Uterus (tissue), 2 donors: ENCODE measurements at regions not wholly inside any gene's neighbourhood (a gene's known extent, or its start where the extent isn't known, plus 50 kb on each side); places are given as distances from the start of the nearest gene placed in this dataset.

Experiments used
- POLR2A ChIP-seq, 2 donors: fragments of 450-650 bp; IDR thresholded peaks; one replicate each; pipeline ENCODE4 v1.6.1; 2016; ENCODE audit warnings: antibody characterized with exemption in 2 of 2, mild to moderate bottlenecking in 1 of 2, moderate library complexity in 1 of 2
- TF ChIP-seq, protein P1 (sequence below), 4 experiments: fragments of 200-600 bp in 2 of 4; fragments of 450-650 bp in 2 of 4; sonication (generic) in 2 of 4; IDR thresholded peaks; one replicate each; pipeline ENCODE4 v1.5.1; 2016 to 2019; ENCODE audit warnings: antibody characterized with exemption in 4 of 4, mild to moderate bottlenecking in 2 of 4, moderate library complexity in 1 of 4

DNA sequence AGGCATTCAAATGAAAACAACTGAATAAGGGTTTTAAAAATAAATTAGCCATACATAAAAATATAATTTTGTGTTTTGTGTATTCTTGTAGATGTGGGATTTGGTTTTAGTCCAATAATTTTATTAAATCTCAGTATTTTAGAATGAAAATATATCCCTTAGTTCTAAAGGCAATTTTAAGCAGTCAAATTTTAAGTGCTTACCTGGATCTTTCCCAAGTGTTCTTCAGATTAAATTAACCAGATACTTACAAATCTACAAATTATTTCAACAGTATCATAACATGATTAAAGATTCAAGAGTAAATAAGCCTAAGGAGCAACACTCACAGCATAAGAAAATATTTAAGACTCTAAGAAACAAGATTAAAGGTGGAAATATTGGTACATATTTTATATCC lies 275.0 kb upstream of the RBMS3 start:
- no peak for TF ChIP-seq POLR2A (IDR thresholded peaks at IDR 0.05)
- TF ChIP-seq, protein P1, sequence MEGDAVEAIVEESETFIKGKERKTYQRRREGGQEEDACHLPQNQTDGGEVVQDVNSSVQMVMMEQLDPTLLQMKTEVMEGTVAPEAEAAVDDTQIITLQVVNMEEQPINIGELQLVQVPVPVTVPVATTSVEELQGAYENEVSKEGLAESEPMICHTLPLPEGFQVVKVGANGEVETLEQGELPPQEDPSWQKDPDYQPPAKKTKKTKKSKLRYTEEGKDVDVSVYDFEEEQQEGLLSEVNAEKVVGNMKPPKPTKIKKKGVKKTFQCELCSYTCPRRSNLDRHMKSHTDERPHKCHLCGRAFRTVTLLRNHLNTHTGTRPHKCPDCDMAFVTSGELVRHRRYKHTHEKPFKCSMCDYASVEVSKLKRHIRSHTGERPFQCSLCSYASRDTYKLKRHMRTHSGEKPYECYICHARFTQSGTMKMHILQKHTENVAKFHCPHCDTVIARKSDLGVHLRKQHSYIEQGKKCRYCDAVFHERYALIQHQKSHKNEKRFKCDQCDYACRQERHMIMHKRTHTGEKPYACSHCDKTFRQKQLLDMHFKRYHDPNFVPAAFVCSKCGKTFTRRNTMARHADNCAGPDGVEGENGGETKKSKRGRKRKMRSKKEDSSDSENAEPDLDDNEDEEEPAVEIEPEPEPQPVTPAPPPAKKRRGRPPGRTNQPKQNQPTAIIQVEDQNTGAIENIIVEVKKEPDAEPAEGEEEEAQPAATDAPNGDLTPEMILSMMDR (IDR thresholded peaks at IDR 0.05), result no peak
